ENCODE measurements at regions not wholly inside any gene's neighbourhood (a gene's known extent, or its start where the extent isn't known, plus 50 kb on each side); places are given as distances from the start of the nearest gene placed in this dataset.
"Not testable (repeated sequence)": the region's sequence is repeated elsewhere in the genome, so short reads cannot be mapped to it uniquely, and the experiment has no call there.

DNA sequence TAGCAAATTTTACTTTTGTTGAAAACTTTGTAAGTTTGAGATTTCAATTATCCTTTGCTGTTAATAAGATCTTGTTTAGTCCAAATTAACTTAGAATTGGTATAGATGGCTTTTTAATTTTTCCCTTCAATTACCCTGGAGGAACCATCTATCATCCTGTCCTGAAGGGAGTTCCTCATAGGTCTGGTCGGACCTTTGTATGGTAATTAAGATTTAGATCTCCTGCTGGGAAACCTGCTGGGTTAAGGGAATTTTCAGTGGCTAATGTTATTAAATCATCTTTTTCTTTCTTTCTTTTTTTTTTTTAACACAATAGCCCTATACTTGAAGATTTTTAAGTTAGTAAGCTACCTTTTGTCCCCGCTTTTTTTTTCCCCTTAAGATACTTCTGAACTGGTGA is 63.0 kb upstream of the PRMT8 start:
- Histone ChIP-seq H3K36me3 (ENCODE audit: insufficient read depth, low read length) (no peaks in the 10 kb centered on the region), H3K27ac (ENCODE audit: low read depth, low read length) (no peak overlapping the region), H3K4me3 (ENCODE audit: low read depth in 1 of 2, low read length in 2 of 2) (no peak overlapping the region), H3K9ac (ENCODE audit: low read length) (no peak overlapping the region), H3K9me3 (ENCODE audit: low read length) (no peaks in the 10 kb centered on the region), H3K4me1 (ENCODE audit: insufficient read depth, low read length) (no peaks in the 10 kb centered on the region), H3K27me3 (ENCODE audit: control insufficient read depth in 1 of 2, insufficient read depth in 2 of 2, low read length in 2 of 2) (no peaks in the 10 kb centered on the region)

GRCh38 chr12:3428631-3429030 is 62.4 kb upstream of the PRMT8 start:
- no peak overlapping the region for H3K9ac ChIP-seq (ENCODE audit: low read length)
- H3K4me1 ChIP-seq (ENCODE audit: insufficient read depth, low read length) = no peaks in the 10 kb centered on the region
- no peaks in the 10 kb centered on the region for H3K27me3 ChIP-seq (ENCODE audit: control insufficient read depth in 1 of 2, insufficient read depth in 2 of 2, low read length in 2 of 2)
- H3K4me3 ChIP-seq (ENCODE audit: low read depth in 1 of 2, low read length in 2 of 2) = no peak overlapping the region
- H3K9me3 ChIP-seq (ENCODE audit: low read length) = no peaks in the 10 kb centered on the region
- H3K36me3 ChIP-seq (ENCODE audit: insufficient read depth, low read length) = no peaks in the 10 kb centered on the region
- no peak overlapping the region for H3K27ac ChIP-seq (ENCODE audit: low read depth, low read length)

GRCh38 chr12:3429523-3429922 is 61.5 kb upstream of the PRMT8 start:
- H3K9ac ChIP-seq (ENCODE audit: low read length); H3K4me1 ChIP-seq (ENCODE audit: insufficient read depth, low read length); H3K27ac ChIP-seq (ENCODE audit: low read depth, low read length); H3K9me3 ChIP-seq (ENCODE audit: low read length); H3K27me3 ChIP-seq (ENCODE audit: control insufficient read depth in 1 of 2, insufficient read depth in 2 of 2, low read length in 2 of 2); H3K36me3 ChIP-seq (ENCODE audit: insufficient read depth, low read length); H3K4me3 ChIP-seq (ENCODE audit: low read depth in 1 of 2, low read length in 2 of 2): not testable (repeated sequence)

- Histone ChIP-seq H3K4me3 (ENCODE audit: low read depth in 1 of 2, low read length in 2 of 2) (no peak overlapping the region), H3K9ac (ENCODE audit: low read length) (no peak overlapping the region), H3K36me3 (ENCODE audit: insufficient read depth, low read length) (no peaks in the 10 kb centered on the region), H3K9me3 (ENCODE audit: low read length) (no peaks in the 10 kb centered on the region), H3K27me3 (ENCODE audit: control insufficient read depth in 1 of 2, insufficient read depth in 2 of 2, low read length in 2 of 2) (no peaks in the 10 kb centered on the region), H3K4me1 (ENCODE audit: insufficient read depth, low read length) (no peaks in the 10 kb centered on the region), H3K27ac (ENCODE audit: low read depth, low read length) (no peak overlapping the region)
These were observed 59.3 kb upstream of the PRMT8 start for GRCh38 chr12:3431686-3432085.

- Histone ChIP-seq H3K27ac (ENCODE audit: low read depth, low read length) (no peak overlapping the region), H3K9ac (ENCODE audit: low read length) (no peak overlapping the region), H3K4me1 (ENCODE audit: insufficient read depth, low read length) (no peaks in the 10 kb centered on the region), H3K36me3 (ENCODE audit: insufficient read depth, low read length) (no peaks in the 10 kb centered on the region), H3K9me3 (ENCODE audit: low read length) (no peaks in the 10 kb centered on the region), H3K27me3 (ENCODE audit: control insufficient read depth in 1 of 2, insufficient read depth in 2 of 2, low read length in 2 of 2) (no peaks in the 10 kb centered on the region), H3K4me3 (ENCODE audit: low read depth in 1 of 2, low read length in 2 of 2) (no peak overlapping the region)
These were observed 58.7 kb upstream of the PRMT8 start for GRCh38 chr12:3432176-3432742.

- Histone ChIP-seq H3K4me3 (ENCODE audit: low read depth in 1 of 2, low read length in 2 of 2) (no peak overlapping the region), H3K4me1 (ENCODE audit: insufficient read depth, low read length) (no peaks in the 10 kb centered on the region), H3K9ac (ENCODE audit: low read length) (no peak overlapping the region), H3K27ac (ENCODE audit: low read depth, low read length) (no peak overlapping the region), H3K36me3 (ENCODE audit: insufficient read depth, low read length) (no peaks in the 10 kb centered on the region), H3K27me3 (ENCODE audit: control insufficient read depth in 1 of 2, insufficient read depth in 2 of 2, low read length in 2 of 2) (no peaks in the 10 kb centered on the region), H3K9me3 (ENCODE audit: low read length) (no peaks in the 10 kb centered on the region)
These were observed 58.1 kb upstream of the PRMT8 start for GRCh38 chr12:3432868-3433267.

DNA sequence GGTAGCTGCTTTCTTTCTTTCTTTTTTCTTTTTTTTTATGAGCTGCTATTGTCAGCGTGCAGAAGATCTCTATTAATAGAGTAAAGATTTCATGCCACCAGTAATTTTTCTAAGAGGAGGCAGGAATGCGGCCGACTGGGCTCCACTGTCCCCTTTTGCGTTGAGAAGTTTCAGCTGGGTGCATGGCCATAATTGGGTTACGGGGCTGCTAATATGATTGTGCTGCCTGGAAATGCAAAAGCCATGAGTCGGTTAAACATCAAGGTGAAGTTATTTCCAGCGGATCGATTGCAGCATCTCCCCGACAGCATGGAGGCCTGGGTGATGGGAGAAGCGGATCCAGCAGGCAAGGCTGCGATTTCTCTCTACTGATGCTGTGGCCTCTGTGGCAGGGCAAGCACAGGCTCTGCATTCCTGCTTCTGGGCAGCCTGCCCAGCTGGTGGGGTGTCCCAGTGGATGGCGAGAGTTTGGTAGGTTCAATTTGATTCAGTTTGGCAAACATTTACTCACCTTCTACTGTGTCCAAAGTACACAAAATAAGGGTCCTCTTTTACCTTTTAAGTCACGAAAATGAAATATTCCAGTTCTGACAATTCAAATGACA is 54.4 kb upstream of the PRMT8 start:
- Histone ChIP-seq H3K27ac (ENCODE audit: low read depth, low read length) (no peak overlapping the region), H3K36me3 (ENCODE audit: insufficient read depth, low read length) (no peaks in the 10 kb centered on the region), H3K9ac (ENCODE audit: low read length) (no peak overlapping the region)

DNA sequence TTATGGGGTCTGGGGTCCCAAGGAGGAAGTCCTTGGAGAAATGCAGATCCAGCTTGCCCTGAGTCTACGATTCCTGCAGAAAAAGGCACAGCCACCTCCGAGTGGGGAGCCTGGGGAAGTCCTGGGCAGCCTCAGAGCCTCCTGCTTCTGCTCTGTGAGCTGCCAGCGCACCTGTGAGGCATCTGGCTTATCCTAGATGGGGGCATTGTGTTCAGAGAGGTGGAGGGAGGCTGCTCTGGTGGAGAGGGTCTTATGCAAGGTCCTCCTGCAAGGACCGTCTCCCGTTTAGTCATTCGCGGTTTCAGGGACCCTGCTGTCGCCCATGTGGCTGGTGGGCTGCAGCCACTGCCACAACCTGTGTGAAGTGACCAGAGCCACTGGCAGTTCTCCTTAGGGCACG is 53.0 kb upstream of the PRMT8 start:
- Histone ChIP-seq H3K36me3 (ENCODE audit: insufficient read depth, low read length) (no peaks in the 10 kb centered on the region), H3K9ac (ENCODE audit: low read length) (no peak overlapping the region), H3K27me3 (ENCODE audit: control insufficient read depth in 1 of 2, insufficient read depth in 2 of 2, low read length in 2 of 2) (no peaks in the 10 kb centered on the region), H3K9me3 (ENCODE audit: low read length) (no peaks in the 10 kb centered on the region), H3K4me1 (ENCODE audit: insufficient read depth, low read length) (no peaks in the 10 kb centered on the region), H3K27ac (ENCODE audit: low read depth, low read length) (no peak overlapping the region), H3K4me3 (ENCODE audit: low read depth in 1 of 2, low read length in 2 of 2) (no peak overlapping the region)

More for the DNA sequence above, 54.4 kb upstream of the PRMT8 start:
- Histone ChIP-seq H3K4me1 (ENCODE audit: insufficient read depth, low read length) (no peaks in the 10 kb centered on the region), H3K4me3 (ENCODE audit: low read depth in 1 of 2, low read length in 2 of 2) (no peak overlapping the region), H3K27me3 (ENCODE audit: control insufficient read depth in 1 of 2, insufficient read depth in 2 of 2, low read length in 2 of 2) (no peaks in the 10 kb centered on the region), H3K9me3 (ENCODE audit: low read length) (no peaks in the 10 kb centered on the region)

GRCh38 chr12:3438401-3438800 is 52.6 kb upstream of the PRMT8 start:
- Histone ChIP-seq H3K36me3 (ENCODE audit: insufficient read depth, low read length) (no peaks in the 10 kb centered on the region), H3K4me3 (ENCODE audit: low read depth in 1 of 2, low read length in 2 of 2) (no peak overlapping the region), H3K4me1 (ENCODE audit: insufficient read depth, low read length) (no peaks in the 10 kb centered on the region)

More at GRCh38 chr12:3438401-3438800, 52.6 kb upstream of the PRMT8 start:
- H3K27ac ChIP-seq (ENCODE audit: low read depth, low read length) = no peak overlapping the region
- no peaks in the 10 kb centered on the region for H3K9me3 ChIP-seq (ENCODE audit: low read length)
- no peaks in the 10 kb centered on the region for H3K27me3 ChIP-seq (ENCODE audit: control insufficient read depth in 1 of 2, insufficient read depth in 2 of 2, low read length in 2 of 2)
- no peak overlapping the region for H3K9ac ChIP-seq (ENCODE audit: low read length)

All from muscle layer of colon (tissue), 2 donors.